DND-41 (cell line): ENCODE measurements at regions not wholly inside any gene's neighbourhood (a gene's known extent, or its start where the extent isn't known, plus 50 kb on each side); places are given as distances from the start of the nearest gene placed in this dataset.
"Not testable (repeated sequence)": the region's sequence is repeated elsewhere in the genome, so short reads cannot be mapped to it uniquely, and the experiment has no call there.

ENCODE experiments used
- ATAC-seq: fragments of 200-7000 bp; cut with Tn5 transposase; 3 replicates; pipeline ENCODE4 v1.9.1; 2021; ENCODE audit warnings: low read depth; ENCODE audit not compliant: insufficient read depth
- DNase-seq: peaks from one replicate; pipeline ENCODE4 v3.0.0-alpha.2; 2020
- H2AFZ ChIP-seq: 2 replicates; pipeline ENCODE4 v1.6.0; 2012; ENCODE audit warnings: low read depth, low read length
- H3K27ac ChIP-seq: 2 replicates; pipeline ENCODE4 v1.5.1; 2012; ENCODE audit warnings: low read length, inconsistent platforms
- H3K27me3 ChIP-seq: fragments of 200-600 bp; sonication (generic); 2 replicates; pipeline ENCODE4 v1.6.0; 2012; ENCODE audit warnings: low read length, mild to moderate bottlenecking, inconsistent platforms; ENCODE audit not compliant: insufficient read depth, poor library complexity
- H3K36me3 ChIP-seq: 2 replicates; pipeline ENCODE4 v1.5.1; 2012; ENCODE audit warnings: low read length, inconsistent platforms; ENCODE audit not compliant: insufficient read depth
- H3K4me1 ChIP-seq: 2 replicates; pipeline ENCODE4 v1.5.1; 2012; ENCODE audit warnings: mild to moderate bottlenecking, low read length; ENCODE audit not compliant: insufficient read depth
- H3K4me2 ChIP-seq: 2 replicates; pipeline ENCODE4 v1.6.0; 2012; ENCODE audit warnings: mild to moderate bottlenecking, moderate library complexity, low read length, inconsistent platforms; ENCODE audit not compliant: insufficient read depth
- H3K4me3 ChIP-seq, 2 experiments: fragments of 200-600 bp in 1 of 2; shearing (Covaris generic) in 1 of 2; 2 replicates each; pipeline ENCODE4 v1.5.1; 2012 to 2016; ENCODE audit warnings: inconsistent platforms in 2 of 2, low read length in 2 of 2, mild to moderate bottlenecking in 2 of 2, low read depth in 1 of 2, moderate library complexity in 1 of 2
- H3K79me2 ChIP-seq: 2 replicates; pipeline ENCODE4 v1.6.0; 2012; ENCODE audit warnings: low read length, inconsistent platforms; ENCODE audit not compliant: insufficient read depth
- H3K9ac ChIP-seq: 2 replicates; pipeline ENCODE4 v1.6.0; 2012; ENCODE audit warnings: low read depth, mild to moderate bottlenecking, inconsistent platforms, low read length, moderate library complexity
- H3K9me3 ChIP-seq: 2 replicates; pipeline ENCODE4 v1.5.1; 2012; ENCODE audit warnings: low read length, moderate library complexity, mild to moderate bottlenecking, inconsistent platforms; ENCODE audit not compliant: insufficient read depth, severe bottlenecking
- H4K20me1 ChIP-seq: 2 replicates; pipeline ENCODE4 v1.6.0; 2012; ENCODE audit warnings: low read length; ENCODE audit not compliant: insufficient read depth
- EZH2 ChIP-seq: IDR thresholded peaks from 3 replicates; pipeline ENCODE4 v1.6.1; 2012; ENCODE audit warnings: borderline replicate concordance, low read depth, mild to moderate bottlenecking, moderate library complexity, low read length, inconsistent platforms; ENCODE audit not compliant: severe bottlenecking
- TF ChIP-seq, protein P1 (sequence below): IDR thresholded peaks from 2 replicates; pipeline ENCODE4 v1.5.1; 2012; ENCODE audit warnings: borderline replicate concordance, low read length, moderate library complexity, mild to moderate bottlenecking; ENCODE audit not compliant: poor library complexity, severe bottlenecking; ENCODE audit errors: extremely low read depth

DNA sequence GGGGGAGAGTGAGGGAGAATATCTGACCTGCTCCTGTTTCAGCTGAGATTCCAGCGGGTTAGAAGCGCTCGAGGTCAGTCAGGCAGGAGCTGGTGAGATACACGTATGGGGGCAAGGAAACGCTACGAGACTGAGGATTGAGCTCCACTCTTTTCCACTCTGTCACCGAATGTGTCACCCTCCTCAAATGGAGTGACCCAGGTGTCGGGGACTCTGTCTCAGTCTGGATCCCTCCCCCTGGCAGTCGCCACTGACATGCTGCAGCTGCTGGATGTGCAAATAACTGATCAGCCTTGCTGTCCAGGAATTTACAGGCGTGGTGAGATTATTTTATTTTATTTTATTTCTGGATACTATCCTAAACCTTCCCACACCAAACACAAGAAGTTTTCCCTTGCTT, 100.9 kb upstream of the DPP6 start:
- ATAC-seq (no peak), DNase-seq (no peak)
- H3K4me2 ChIP-seq, result no peak overlapping the region
- H3K4me3 ChIP-seq, result no peak overlapping the region
- no peaks in the 10 kb centered on the region for H4K20me1 ChIP-seq
- H2AFZ ChIP-seq, result no peak overlapping the region
- no peaks in the 10 kb centered on the region for H3K27me3 ChIP-seq
- H3K79me2 ChIP-seq, result no peaks in the 10 kb centered on the region
- no peak overlapping the region for H3K9ac ChIP-seq
- TF ChIP-seq EZH2, result no peak
- TF ChIP-seq, protein P1, sequence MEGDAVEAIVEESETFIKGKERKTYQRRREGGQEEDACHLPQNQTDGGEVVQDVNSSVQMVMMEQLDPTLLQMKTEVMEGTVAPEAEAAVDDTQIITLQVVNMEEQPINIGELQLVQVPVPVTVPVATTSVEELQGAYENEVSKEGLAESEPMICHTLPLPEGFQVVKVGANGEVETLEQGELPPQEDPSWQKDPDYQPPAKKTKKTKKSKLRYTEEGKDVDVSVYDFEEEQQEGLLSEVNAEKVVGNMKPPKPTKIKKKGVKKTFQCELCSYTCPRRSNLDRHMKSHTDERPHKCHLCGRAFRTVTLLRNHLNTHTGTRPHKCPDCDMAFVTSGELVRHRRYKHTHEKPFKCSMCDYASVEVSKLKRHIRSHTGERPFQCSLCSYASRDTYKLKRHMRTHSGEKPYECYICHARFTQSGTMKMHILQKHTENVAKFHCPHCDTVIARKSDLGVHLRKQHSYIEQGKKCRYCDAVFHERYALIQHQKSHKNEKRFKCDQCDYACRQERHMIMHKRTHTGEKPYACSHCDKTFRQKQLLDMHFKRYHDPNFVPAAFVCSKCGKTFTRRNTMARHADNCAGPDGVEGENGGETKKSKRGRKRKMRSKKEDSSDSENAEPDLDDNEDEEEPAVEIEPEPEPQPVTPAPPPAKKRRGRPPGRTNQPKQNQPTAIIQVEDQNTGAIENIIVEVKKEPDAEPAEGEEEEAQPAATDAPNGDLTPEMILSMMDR, result no peak
- H3K27ac ChIP-seq, result no peak overlapping the region
- no peaks in the 10 kb centered on the region for H3K9me3 ChIP-seq
- no peaks in the 10 kb centered on the region for H3K36me3 ChIP-seq
- no peaks in the 10 kb centered on the region for H3K4me1 ChIP-seq

DNA sequence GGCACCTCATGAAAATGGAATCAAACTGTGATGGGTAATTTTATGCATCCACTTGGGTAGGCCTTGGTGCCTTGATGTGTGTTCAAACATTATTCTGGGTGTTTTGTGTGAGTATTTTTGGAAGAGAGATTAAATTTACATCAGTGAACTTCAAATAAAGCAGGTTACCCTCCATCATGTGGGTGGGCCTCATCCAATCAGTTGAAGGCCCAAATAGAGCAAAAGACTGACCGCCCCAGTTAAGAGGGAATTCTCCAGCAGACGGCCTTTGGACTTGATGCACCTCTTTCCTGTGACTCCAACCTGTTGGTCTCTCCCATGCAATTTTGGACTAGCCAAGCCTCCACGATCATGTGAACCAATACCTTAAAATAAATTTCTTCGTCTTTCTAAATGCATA, 97.7 kb upstream of the DPP6 start:
- no peak for ATAC-seq

DNA sequence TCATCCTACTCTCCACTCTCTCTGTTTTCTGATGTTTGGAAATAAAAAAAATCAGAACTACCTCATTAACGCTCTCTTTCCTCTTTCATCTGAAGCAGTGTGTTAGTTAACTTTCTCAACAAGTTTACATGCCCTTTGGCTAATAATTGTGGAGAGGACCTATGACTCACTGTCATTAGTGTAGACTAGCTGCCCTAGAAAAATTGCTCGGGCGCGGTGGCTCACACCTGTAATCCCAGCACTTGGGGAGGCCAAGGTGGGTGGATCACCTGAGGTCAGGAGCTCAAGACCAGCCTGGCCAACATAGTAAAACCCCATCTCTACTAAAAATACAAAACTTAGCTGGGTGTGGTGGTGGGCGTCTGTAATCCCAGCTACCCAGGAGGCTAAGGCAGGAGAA, 94.5 kb upstream of the DPP6 start:
- not testable (repeated sequence) for H2AFZ ChIP-seq, H3K4me3 ChIP-seq, ATAC-seq, H3K4me2 ChIP-seq, H4K20me1 ChIP-seq, H3K4me1 ChIP-seq, H3K79me2 ChIP-seq, H3K27ac ChIP-seq, H3K27me3 ChIP-seq, H3K9ac ChIP-seq, H3K9me3 ChIP-seq, H3K36me3 ChIP-seq, DNase-seq

More for the DNA sequence above, 97.7 kb upstream of the DPP6 start:
- H3K36me3 ChIP-seq, result no peaks in the 10 kb centered on the region
- H3K4me1 ChIP-seq, result no peaks in the 10 kb centered on the region
- no peak for DNase-seq
- H4K20me1 ChIP-seq, result no peaks in the 10 kb centered on the region
- no peak overlapping the region for H3K4me2 ChIP-seq
- no peak overlapping the region for H3K4me3 ChIP-seq
- no peak overlapping the region for H3K27ac ChIP-seq
- TF ChIP-seq, protein P1, result no peak
- TF ChIP-seq EZH2, result no peak
- no peaks in the 10 kb centered on the region for H3K9me3 ChIP-seq
- no peak overlapping the region for H3K9ac ChIP-seq
- H3K27me3 ChIP-seq, result no peaks in the 10 kb centered on the region
- H3K79me2 ChIP-seq, result no peaks in the 10 kb centered on the region
- no peak overlapping the region for H2AFZ ChIP-seq

DNA sequence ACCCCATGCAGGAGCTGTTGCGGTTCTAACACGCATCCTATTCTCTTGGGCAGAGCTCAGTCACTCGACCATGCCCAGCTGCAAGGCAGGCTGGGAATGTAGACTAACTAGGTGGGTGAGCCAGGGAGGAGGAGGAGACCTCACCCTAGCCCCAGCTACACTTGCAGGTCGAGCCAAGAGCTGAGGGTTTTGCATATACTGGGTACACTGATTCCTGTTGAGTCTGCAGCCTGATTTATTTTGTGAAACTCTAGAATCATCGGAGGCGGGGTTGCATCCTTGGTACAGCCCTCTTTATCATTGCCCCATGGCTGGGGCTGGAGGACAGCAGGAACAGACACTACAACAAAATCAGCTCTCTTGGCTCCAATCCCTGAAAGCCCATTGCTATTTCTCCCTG, 93.8 kb upstream of the DPP6 start:
- H3K27me3 ChIP-seq, H4K20me1 ChIP-seq, DNase-seq, H3K27ac ChIP-seq, H3K36me3 ChIP-seq, H3K4me1 ChIP-seq, H3K9ac ChIP-seq, H3K79me2 ChIP-seq, H3K4me2 ChIP-seq, H3K4me3 ChIP-seq, ATAC-seq, H2AFZ ChIP-seq, H3K9me3 ChIP-seq: not testable (repeated sequence)

DNA sequence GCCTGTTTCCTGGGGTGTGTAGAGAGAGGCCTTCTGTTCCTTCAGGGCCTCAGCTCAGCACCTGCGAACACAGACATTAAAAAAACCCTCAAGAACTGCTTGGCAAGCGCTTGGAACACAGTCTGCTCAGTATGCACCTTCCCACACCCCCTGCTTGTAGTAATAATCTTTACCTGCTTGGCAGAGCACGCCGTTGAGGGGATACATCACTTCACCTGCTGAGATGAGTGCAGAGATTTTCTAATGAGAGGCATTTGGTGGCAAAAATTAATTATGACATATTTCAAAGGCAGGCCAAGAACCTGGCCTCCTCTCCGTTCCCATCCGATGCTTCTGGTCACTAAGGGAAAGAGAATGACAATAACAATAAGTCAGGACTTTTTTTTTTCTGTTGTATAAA, 93.4 kb upstream of the DPP6 start:
- H3K36me3 ChIP-seq, H3K27me3 ChIP-seq, H3K4me3 ChIP-seq, ATAC-seq, H3K9me3 ChIP-seq, H3K4me2 ChIP-seq, H2AFZ ChIP-seq, H3K79me2 ChIP-seq, H3K9ac ChIP-seq, H3K4me1 ChIP-seq, H3K27ac ChIP-seq, H4K20me1 ChIP-seq, DNase-seq: not testable (repeated sequence)

DNA sequence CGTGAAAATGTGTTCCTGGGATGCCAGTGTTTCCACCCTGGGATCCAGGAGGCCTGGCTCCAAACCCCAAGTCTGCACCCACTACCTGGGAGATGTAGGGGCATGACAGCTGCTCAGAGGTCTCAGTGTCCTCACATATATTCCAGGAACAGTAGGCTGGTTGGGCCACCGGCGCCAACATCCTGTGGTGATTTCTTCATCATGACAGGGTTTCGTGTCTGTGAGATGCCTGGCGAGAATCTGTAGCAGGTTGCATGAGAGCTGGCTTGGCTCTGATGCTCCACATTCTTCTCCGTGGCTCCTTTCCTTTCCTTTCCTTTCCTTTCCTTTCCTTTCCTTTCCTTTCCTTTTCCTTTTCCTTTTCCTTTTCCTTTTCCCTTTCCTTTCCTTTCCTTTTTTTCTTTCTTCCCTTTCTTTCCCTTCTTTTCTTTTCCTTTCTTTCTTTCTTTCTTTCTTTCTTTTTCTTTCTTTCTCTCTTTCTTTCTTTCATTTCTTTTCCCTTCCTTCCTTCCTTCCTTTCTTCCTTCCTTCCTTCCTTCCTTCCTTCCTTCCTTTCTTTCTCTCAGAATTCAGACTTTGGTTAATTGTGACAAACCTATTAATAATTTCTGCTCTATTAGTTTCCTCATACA, 87.6 kb upstream of the DPP6 start:
- H2AFZ ChIP-seq, H4K20me1 ChIP-seq, H3K36me3 ChIP-seq, H3K27ac ChIP-seq, H3K79me2 ChIP-seq, H3K27me3 ChIP-seq, H3K9ac ChIP-seq, DNase-seq, H3K4me1 ChIP-seq, ATAC-seq, H3K4me2 ChIP-seq, H3K9me3 ChIP-seq, H3K4me3 ChIP-seq: not testable (repeated sequence)

DNA sequence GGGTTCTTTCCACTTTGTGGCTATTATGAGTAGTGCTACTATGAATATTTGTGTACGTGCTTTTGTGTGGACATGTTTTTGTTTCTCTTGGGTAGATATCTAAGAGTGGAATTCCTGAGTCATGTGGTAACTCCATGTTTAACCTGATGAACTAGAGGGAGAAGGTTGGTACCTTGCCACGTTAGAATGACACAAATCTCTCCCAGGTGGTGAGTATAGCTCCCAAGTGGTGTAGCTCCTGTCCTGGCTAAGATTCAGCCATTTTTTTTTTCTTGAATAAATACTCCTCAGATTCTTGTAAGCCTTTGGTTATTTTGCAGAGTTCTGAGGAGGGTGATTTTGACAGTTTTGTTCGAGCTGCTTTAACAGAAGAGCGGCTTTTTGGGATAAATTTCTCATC, 83.2 kb upstream of the DPP6 start:
- H3K4me1 ChIP-seq, H3K27ac ChIP-seq, H3K9me3 ChIP-seq, H4K20me1 ChIP-seq, H3K4me2 ChIP-seq, H3K9ac ChIP-seq, H3K4me3 ChIP-seq, H2AFZ ChIP-seq, H3K36me3 ChIP-seq, H3K79me2 ChIP-seq, H3K27me3 ChIP-seq, ATAC-seq, DNase-seq: not testable (repeated sequence)
